AG04450 (cell line): ENCODE measurements at regions not wholly inside any gene's neighbourhood (a gene's known extent, or its start where the extent isn't known, plus 50 kb on each side); places are given as distances from the start of the nearest gene placed in this dataset.

Experiments
- CTCF ChIA-PET: fragments of 300-600, 350-600 bp; formaldehyde crosslinking; extraction: SDS; loops from one replicate; lab custom pipeline; 2022; ENCODE audit warnings: antibody characterized with exemption, inconsistent platforms; lab: Charles Lee
- POLR2A ChIA-PET: fragments of 350-600 bp; formaldehyde crosslinking; extraction: SDS; loops from one replicate; lab custom pipeline; 2021; ENCODE audit warnings: antibody characterized with exemption, inconsistent platforms; lab: Yijun Ruan, JAX
- DNase-seq: peaks from one replicate; pipeline ENCODE4 v3.0.0-alpha.2; 2011; ENCODE audit warnings: low read depth, low spot score
- H3K27ac ChIP-seq: one replicate; pipeline ENCODE4 v1.5.1; 2012; ENCODE audit warnings: low read depth, low read length, control low read depth
- H3K27me3 ChIP-seq: one replicate; pipeline ENCODE4 v1.6.0; 2012; ENCODE audit warnings: low read length; ENCODE audit not compliant: control insufficient read depth, insufficient read depth
- H3K4me3 ChIP-seq: 2 replicates; pipeline ENCODE4 v1.5.1; 2011; ENCODE audit warnings: mild to moderate bottlenecking, low read depth, low read length, control low read depth
- H3K9me3 ChIP-seq: 2 replicates; pipeline ENCODE4 v1.5.1; 2012; ENCODE audit warnings: low read length; ENCODE audit not compliant: control insufficient read depth, insufficient read depth
- CTCF ChIP-seq: IDR thresholded peaks from 2 replicates; pipeline ENCODE4 v1.5.1; 2011; ENCODE audit warnings: low read depth, low read length, control low read depth, inconsistent platforms

- no peaks in the 10 kb centered on the region for H3K27me3 ChIP-seq
- no peaks in the 10 kb centered on the region for H3K9me3 ChIP-seq
- ChIA-PET CTCF (no interaction called here), POLR2A (no interaction called here)
- DNase-seq: no peak
- no peak overlapping the region for H3K4me3 ChIP-seq
- H3K27ac ChIP-seq: no peak overlapping the region
- TF ChIP-seq CTCF: no peak
These were observed 134.8 kb upstream of the SPRY2 start for GRCh38 chr13:80475718-80476117.

GRCh38 chr13:80473695-80474094, 132.8 kb upstream of the SPRY2 start:
- POLR2A ChIA-PET: no interaction called here
- no peak for TF ChIP-seq CTCF

GRCh38 chr13:80469853-80470381, 129.0 kb upstream of the SPRY2 start:
- Histone ChIP-seq H3K27me3 (no peaks in the 10 kb centered on the region), H3K9me3 (no peaks in the 10 kb centered on the region), H3K4me3 (no peak overlapping the region), H3K27ac (no peak overlapping the region)
- POLR2A ChIA-PET: no interaction called here
- DNase-seq: no peak
- CTCF ChIA-PET: no interaction called here
- TF ChIP-seq CTCF: no peak

More at GRCh38 chr13:80473695-80474094, 132.8 kb upstream of the SPRY2 start:
- no peak overlapping the region for H3K27ac ChIP-seq
- DNase-seq: no peak
- H3K4me3 ChIP-seq: no peak overlapping the region
- CTCF ChIA-PET: no interaction called here
- no peaks in the 10 kb centered on the region for H3K27me3 ChIP-seq
- no peaks in the 10 kb centered on the region for H3K9me3 ChIP-seq

- no peak for DNase-seq
- CTCF ChIA-PET: no interaction called here
- no peak overlapping the region for H3K4me3 ChIP-seq
- no peaks in the 10 kb centered on the region for H3K27me3 ChIP-seq
- POLR2A ChIA-PET: no interaction called here
- no peak for TF ChIP-seq CTCF
- no peak overlapping the region for H3K27ac ChIP-seq
- H3K9me3 ChIP-seq: no peaks in the 10 kb centered on the region
These were observed 128.4 kb upstream of the SPRY2 start for GRCh38 chr13:80469105-80469852.

- CTCF ChIA-PET: no interaction called here
- POLR2A ChIA-PET: no interaction called here
These were observed 124.4 kb upstream of the SPRY2 start for GRCh38 chr13:80465321-80465720.

More at GRCh38 chr13:80465321-80465720, 124.4 kb upstream of the SPRY2 start:
- H3K27ac ChIP-seq: no peak overlapping the region
- H3K27me3 ChIP-seq: no peaks in the 10 kb centered on the region
- no peak overlapping the region for H3K4me3 ChIP-seq
- no peaks in the 10 kb centered on the region for H3K9me3 ChIP-seq
- DNase-seq: no peak
- TF ChIP-seq CTCF: no peak
